NCI-H748 (cell line): ENCODE measurements at regions not wholly inside any gene's neighbourhood (a gene's known extent, or its start where the extent isn't known, plus 50 kb on each side); places are given as distances from the start of the nearest gene placed in this dataset.

ENCODE experiments used
- DNase-seq: peaks from one replicate; lab custom pipeline; 2025; ENCODE audit not compliant: unreplicated experiment; lab: John Stamatoyannopoulos, UW

DNA sequence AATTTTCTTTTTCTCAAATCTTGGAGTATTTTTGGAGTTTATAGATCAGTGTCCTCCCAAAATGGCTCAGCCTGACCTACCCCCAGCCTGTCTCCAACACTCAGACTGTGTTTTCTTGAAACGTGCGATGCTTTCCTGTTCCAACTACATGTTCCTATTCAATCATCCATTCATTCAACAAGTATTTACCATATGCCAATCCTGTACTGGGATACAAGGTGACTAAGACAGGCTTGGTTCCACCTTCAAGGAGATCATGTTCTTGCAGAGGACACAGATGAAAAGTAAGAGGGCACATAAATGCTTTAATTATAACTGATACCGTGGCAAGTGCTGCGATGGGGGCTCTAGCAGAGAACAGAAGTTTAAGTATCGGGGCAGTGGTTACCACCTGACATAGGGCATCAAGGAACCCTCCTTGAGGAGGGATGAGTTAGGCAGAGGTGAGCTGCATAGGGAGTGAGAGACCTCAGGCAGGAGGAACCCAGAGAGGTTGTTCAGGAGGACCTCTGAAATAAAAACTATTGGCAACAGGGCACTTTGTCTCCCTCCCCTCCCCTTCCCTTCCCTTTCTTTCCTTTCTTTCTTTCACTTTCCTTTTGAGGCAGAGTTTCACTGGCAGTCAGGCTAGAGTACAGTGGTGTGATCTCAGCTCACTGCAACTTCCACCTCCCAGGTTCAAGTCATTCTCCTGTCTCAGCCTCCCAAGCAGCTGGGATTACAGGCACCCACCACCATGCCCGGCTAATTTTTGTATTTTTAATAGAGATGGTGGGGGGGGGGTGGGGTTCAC is 469.0 kb downstream of the EPHA4 start:
- no peak for DNase-seq

DNA sequence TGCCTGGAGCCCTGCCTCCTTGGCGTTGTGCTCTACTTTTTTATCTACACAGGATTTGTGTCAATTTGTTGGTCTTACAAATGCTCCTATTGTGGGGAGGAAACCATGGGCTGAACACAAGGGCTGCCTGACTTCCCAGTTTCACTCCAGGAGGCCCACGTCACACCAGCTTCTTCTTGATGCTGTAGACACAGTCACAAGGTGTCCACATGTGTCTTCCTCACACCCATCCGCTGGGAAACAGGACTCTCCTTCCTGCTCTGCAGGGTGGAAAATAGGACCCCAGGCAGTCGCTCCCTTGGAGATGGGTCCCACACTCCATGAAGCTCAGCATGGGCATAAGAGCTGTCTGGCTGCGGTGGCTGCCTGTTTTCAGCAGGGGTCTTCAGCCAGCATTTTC is 468.2 kb downstream of the EPHA4 start:
- no peak for DNase-seq

GRCh38 chr2:221104361-221104811 is 467.7 kb downstream of the EPHA4 start:
- peak; percentile 61 for DNase-seq

DNA sequence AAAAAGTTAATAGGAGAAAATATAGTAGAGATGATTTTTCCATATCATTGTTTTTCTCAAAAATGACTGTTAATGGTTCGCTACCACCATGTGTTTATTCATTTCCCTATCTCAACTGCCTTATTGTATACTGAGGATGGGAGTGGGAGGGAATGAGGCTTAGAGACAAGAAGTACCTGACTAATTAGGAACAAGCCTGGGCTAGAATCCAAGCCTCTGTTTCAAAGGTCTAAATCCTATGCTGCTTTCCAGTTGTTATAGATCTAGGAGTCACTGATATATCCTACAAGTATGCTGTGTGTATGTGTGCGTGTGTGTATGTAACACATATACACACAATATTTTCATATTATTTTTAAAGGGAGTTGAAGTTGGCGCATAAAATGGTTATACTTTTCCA is 465.9 kb downstream of the EPHA4 start:
- DNase-seq = no peak

- no peak for DNase-seq
Observed at GRCh38 chr2:221107424-221107823, 464.7 kb downstream of the EPHA4 start.

DNA sequence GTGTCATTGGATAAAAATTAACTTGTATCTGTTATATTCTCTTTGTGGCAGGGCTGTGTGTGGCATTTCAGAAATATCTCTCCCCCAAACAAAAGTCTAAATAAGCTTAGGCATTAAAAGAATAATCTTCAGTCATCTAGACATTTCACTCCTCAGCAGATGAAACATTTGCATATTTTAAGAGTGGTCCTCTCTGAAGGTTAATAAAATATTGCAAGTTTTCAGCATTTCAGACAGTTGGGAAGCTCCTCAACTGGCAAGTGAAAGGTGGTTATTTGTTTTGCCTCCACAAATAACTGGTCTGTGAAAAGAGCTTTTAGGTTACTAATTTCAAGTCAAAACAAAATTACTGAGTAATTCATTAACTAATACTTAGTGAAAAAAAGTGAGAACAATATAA is 462.6 kb downstream of the EPHA4 start:
- no peak for DNase-seq

- DNase-seq = no peak
Observed at GRCh38 chr2:221111739-221112138, 460.4 kb downstream of the EPHA4 start.

DNA sequence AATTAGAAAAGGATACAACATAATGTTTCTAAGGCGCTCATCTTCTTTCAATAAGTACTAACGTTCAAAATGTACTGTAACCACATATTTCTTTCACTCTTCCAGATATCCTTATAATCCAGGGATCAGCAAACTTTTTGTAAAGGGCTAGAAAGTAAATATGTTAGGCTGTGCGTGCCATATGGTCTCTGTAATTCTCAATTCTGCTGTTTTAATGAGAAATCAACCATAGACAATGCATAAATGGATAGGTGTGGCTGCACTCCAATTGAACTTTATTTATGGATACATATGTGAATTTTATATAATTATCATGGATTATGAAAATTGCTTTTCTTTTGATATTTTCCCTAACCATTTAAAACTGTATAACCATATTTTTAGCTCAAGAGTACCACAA is 459.4 kb downstream of the EPHA4 start:
- no peak for DNase-seq

- no peak for DNase-seq
Observed at GRCh38 chr2:221115944-221116343, 456.2 kb downstream of the EPHA4 start.

GRCh38 chr2:221120643-221121042 is 451.5 kb downstream of the EPHA4 start:
- no peak for DNase-seq

DNA sequence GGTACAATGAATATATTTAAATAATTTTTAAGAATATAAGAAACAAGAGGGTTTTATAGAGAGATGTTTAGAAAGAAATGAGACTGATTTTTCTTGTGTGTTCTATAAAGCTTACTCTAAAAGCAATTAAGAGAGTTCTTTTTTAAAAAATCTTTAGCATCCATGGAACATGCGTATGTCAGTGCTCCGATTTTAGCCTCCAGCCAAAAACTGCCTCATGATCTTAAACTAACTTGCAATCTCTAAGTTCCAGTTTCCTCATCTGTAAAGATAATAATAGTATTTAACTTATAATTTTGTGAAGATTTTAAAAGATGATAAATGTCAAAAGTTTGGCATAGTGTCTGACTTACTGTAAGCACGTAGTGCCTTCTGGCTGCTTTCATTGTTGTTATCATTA is 448.7 kb downstream of the EPHA4 start:
- DNase-seq = no peak

GRCh38 chr2:221124532-221125240 is 447.4 kb downstream of the EPHA4 start:
- peak; percentile 32 for DNase-seq

GRCh38 chr2:221125691-221126090 is 446.4 kb downstream of the EPHA4 start:
- peak; percentile 2 for DNase-seq

GRCh38 chr2:221129657-221130056 is 442.4 kb downstream of the EPHA4 start:
- no peak for DNase-seq

- no peak for DNase-seq
Observed at GRCh38 chr2:221130431-221130830, 441.7 kb downstream of the EPHA4 start.

DNA sequence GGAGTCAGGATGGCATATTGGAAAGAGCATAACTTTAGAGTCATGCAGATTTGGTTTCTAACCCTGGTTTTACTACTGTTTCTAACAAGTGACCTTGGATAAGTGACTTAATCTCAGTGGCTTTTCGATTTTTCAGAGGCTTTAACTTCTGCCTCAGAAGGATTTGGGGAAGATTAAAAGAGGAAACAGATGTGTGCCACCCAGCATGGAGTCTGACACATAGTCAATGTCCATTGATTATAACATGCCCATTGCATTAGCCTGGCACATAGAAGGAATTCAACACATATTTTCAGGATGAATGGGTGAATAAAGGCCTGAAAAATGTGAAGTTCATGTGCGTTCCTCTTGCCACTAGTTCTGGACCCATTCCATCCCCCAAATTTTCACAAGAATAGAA is 438.2 kb downstream of the EPHA4 start:
- no peak for DNase-seq

GRCh38 chr2:221134718-221135117 is 437.4 kb downstream of the EPHA4 start:
- DNase-seq = no peak

DNA sequence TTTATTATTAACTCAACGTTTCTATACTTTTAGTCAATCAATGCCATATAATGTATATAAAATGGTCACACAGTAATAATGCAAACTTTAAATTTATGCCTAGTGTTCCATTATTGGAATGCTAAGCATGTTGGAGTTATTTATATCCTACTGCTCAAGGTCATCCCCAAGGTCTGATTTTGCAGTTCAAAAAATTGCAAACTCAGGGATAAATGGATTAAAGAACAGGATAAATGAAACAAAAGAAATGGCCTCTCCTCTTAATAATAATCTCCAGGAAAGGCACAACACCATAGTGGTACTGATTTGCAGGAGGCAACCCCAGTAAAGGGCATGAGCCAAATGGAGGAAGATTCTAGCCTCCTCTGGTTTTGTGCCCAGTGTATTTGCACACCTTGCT is 436.4 kb downstream of the EPHA4 start:
- no peak for DNase-seq

GRCh38 chr2:221137385-221137784 is 434.7 kb downstream of the EPHA4 start:
- no peak for DNase-seq

GRCh38 chr2:221142341-221142740 is 429.8 kb downstream of the EPHA4 start:
- no peak for DNase-seq

- no peak for DNase-seq
Observed at GRCh38 chr2:221143231-221143630, 428.9 kb downstream of the EPHA4 start.

DNA sequence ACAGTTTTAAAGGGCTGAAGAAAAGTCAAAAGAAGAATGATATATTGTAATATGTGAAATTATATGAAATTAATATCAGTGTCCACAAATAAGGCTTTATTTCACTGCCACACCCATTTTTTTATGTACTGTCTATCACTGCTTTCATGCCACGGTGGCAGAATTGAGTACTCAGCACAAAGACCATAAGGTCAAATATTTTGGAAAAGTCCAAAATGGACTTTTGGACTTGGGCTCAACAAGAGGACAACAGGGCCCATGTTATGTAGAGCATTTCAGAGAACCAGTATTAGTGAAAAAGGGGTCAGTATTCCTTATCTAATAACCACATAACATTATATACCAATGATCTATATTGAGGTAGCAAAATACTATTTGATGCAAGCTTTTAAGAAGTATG is 427.2 kb downstream of the EPHA4 start:
- no peak for DNase-seq

DNA sequence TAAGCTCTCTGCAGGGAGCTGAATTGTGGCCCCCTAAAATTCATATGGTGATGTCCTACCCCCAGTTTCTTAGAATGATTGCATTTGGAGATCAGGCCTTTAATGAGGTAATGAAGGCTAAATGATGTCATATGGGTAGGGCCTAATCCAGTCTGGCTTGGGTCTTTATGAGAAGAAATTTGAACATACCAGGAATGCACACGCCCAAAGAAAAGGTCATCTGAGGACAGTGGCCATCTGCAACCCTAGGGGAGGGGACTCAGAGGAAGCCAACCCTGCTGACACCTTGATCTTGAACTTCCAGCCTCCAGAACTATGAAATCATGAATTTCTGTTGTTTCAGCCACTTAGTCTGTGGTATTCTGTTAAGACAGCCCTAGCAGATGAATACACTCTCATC is 426.7 kb downstream of the EPHA4 start:
- no peak for DNase-seq
